ENCODE measurements at regions not wholly inside any gene's neighbourhood (a gene's known extent, or its start where the extent isn't known, plus 50 kb on each side); places are given as distances from the start of the nearest gene placed in this dataset.

- TF ChIP-seq BHLHE40 (IDR thresholded peaks at IDR 0.05; ENCODE audit: borderline replicate concordance) (no peak), FOXA1 (IDR thresholded peaks at IDR 0.05) (no peak), HDGF (IDR thresholded peaks at IDR 0.05; ENCODE audit: borderline replicate concordance) (no peak), NFRKB (IDR thresholded peaks at IDR 0.05) (no peak), ELF4 (IDR thresholded peaks at IDR 0.05) (no peak), SP1 (IDR thresholded peaks at IDR 0.05) (no peak), SUZ12 (IDR thresholded peaks at IDR 0.05) (no peak), LEF1 (IDR thresholded peaks at IDR 0.05; ENCODE audit: borderline replicate concordance) (no peak), TARDBP (IDR thresholded peaks at IDR 0.05) (no peak), ARNT (IDR thresholded peaks at IDR 0.05) (no peak), FOXK2 (IDR thresholded peaks at IDR 0.05) (no peak), ZNF384 (IDR thresholded peaks at IDR 0.05) (no peak), L3MBTL2 (conservative IDR thresholded peaks at IDR 0.05) (no peak)
- TF ChIP-seq, protein P1, sequence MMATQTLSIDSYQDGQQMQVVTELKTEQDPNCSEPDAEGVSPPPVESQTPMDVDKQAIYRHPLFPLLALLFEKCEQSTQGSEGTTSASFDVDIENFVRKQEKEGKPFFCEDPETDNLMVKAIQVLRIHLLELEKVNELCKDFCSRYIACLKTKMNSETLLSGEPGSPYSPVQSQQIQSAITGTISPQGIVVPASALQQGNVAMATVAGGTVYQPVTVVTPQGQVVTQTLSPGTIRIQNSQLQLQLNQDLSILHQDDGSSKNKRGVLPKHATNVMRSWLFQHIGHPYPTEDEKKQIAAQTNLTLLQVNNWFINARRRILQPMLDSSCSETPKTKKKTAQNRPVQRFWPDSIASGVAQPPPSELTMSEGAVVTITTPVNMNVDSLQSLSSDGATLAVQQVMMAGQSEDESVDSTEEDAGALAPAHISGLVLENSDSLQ (IDR thresholded peaks at IDR 0.05) = no peak
Observed at GRCh38 chr6:85273870-85274269, 176.0 kb upstream of the NT5E start.

Data from HEK293T (cell line).